Activated CD8-positive, alpha-beta memory T cell treated with anti-CD3 and anti-CD28 coated beads for 4 hours (primary cell): ENCODE measurements at regions not wholly inside any gene's neighbourhood (a gene's known extent, or its start where the extent isn't known, plus 50 kb on each side); places are given as distances from the start of the nearest gene placed in this dataset.

Experiments
- DNase-seq, 2 donors: peaks; one replicate each; pipeline ENCODE4 v3.0.0-alpha.2; 2020; ENCODE audit warnings: low read depth in 2 of 2

- DNase-seq, result no peak
These were observed 195.8 kb upstream of the NEBL start for GRCh38 chr10:21092683-21093524.

GRCh38 chr10:21090609-21091082 lies 193.5 kb upstream of the NEBL start:
- no peak for DNase-seq

GRCh38 chr10:21087476-21087875 lies 190.4 kb upstream of the NEBL start:
- no peak for DNase-seq

GRCh38 chr10:21084700-21085099 lies 187.6 kb upstream of the NEBL start:
- DNase-seq, result no peak

GRCh38 chr10:21083861-21084260 lies 186.8 kb upstream of the NEBL start:
- no peak for DNase-seq

GRCh38 chr10:21082206-21082605 lies 185.1 kb upstream of the NEBL start:
- no peak for DNase-seq

GRCh38 chr10:21080261-21080660 lies 183.2 kb upstream of the NEBL start:
- no peak for DNase-seq

GRCh38 chr10:21079330-21079658 lies 182.2 kb upstream of the NEBL start:
- DNase-seq, result no peak

GRCh38 chr10:21078410-21079329 lies 181.6 kb upstream of the NEBL start:
- DNase-seq, result no peak

- DNase-seq, result no peak
These were observed 180.6 kb upstream of the NEBL start for GRCh38 chr10:21077681-21078080.

- DNase-seq, result no peak
These were observed 179.3 kb upstream of the NEBL start for GRCh38 chr10:21076381-21076780.

GRCh38 chr10:21075880-21076279 lies 178.8 kb upstream of the NEBL start:
- DNase-seq, result no peak

- no peak for DNase-seq
These were observed 174.0 kb upstream of the NEBL start for GRCh38 chr10:21071001-21071673.

- no peak for DNase-seq
These were observed 173.0 kb upstream of the NEBL start for GRCh38 chr10:21069929-21070700.

GRCh38 chr10:21069278-21069677 lies 172.2 kb upstream of the NEBL start:
- DNase-seq, result no peak

GRCh38 chr10:21068026-21068656 lies 171.0 kb upstream of the NEBL start:
- DNase-seq, result no peak

- DNase-seq, result no peak
These were observed 168.6 kb upstream of the NEBL start for GRCh38 chr10:21065621-21066248.

GRCh38 chr10:21061982-21062381 lies 164.9 kb upstream of the NEBL start:
- DNase-seq, result no peak

- no peak for DNase-seq
These were observed 164.1 kb upstream of the NEBL start for GRCh38 chr10:21061184-21061583.

GRCh38 chr10:21060626-21061025 lies 163.5 kb upstream of the NEBL start:
- DNase-seq, result no peak
